ENCODE measurements at regions not wholly inside any gene's neighbourhood (a gene's known extent, or its start where the extent isn't known, plus 50 kb on each side); places are given as distances from the start of the nearest gene placed in this dataset.
"Not testable (repeated sequence)": the region's sequence is repeated elsewhere in the genome, so short reads cannot be mapped to it uniquely, and the experiment has no call there.

GRCh38 chr7:54278847-54279246 is 263.3 kb upstream of the VSTM2A start:
- DNase-seq: no peak

- DNase-seq: no peak
Measured at GRCh38 chr7:54292171-54292925, 249.8 kb upstream of the VSTM2A start.

DNA sequence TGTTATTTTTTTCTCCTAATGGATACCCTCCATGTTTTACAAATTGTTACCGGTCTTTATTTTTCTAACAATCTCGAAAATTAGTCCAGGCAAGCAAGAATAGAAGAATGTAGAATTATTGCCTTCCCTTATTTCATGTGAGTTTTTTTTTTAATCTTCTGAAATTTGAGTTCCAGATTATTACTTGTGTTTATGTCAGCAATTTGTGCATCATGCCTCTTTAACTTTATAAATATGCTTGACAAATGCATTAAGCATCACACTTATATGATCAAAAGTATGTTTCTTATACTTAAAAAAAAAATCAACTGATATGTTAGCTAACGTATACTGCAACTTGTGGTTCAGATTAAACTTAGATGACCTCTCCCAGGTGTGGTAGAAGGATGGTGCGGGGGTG is 242.7 kb upstream of the VSTM2A start:
- DNase-seq: no peak

- not testable (repeated sequence) for DNase-seq
Measured at GRCh38 chr7:54315955-54316354, 226.2 kb upstream of the VSTM2A start.

DNA sequence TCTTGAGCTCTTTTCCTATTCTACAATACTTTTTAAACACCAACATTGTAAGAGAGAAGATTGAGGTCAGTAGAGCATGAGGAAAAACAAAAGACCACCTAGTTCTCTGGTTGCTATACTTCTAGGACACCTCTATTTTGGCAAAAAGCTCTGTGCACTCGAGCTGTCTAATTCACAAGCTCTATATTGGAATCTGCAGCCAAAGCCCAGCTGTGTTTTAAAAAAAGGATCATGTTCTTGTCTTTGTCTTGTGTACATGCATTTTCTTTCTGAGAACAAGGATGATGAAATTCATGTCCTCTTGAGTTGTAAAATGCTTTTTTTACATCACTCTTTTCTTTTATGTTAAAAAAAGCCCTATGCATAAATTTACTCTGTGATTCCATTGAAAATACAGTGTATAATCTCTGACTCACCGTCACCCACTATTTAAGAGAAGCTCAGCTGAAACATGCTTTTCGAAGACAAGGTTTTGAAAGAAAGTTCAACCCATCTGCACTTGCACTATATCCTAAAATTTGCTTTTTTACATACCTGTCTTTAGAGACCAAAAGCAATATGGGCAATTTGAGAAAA is 215.5 kb upstream of the VSTM2A start:
- DNase-seq: no peak

DNA sequence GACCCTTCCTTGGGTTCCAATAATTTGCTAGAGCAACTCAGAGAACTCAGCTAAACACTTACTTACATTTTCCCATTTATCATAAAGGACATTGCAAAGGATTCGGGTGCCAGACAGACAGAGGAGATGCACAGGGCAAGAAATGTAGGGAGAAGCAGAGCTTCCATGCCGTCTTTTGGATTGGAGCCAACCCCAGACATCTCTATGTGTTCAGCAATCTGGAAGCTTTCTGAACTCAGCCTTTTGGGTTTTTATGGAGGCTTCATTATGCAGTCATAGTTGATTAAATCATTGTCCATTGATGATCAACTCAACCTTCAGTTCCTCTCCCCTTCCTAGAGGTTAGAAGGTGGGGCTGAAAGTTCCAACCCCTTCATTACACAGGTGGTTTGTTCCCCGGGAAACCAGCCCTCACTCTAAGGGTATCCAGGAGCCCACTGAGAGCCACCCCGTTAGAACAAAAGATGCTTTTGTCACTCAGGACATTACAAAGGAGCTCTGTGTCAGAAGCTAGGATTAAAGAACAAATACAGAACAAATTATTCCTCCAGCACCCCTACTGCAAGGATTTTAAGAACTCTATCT is 211.9 kb upstream of the VSTM2A start:
- no peak for DNase-seq

GRCh38 chr7:54331311-54331710 is 210.9 kb upstream of the VSTM2A start:
- no peak for DNase-seq

GRCh38 chr7:54332301-54332700 is 209.9 kb upstream of the VSTM2A start:
- DNase-seq: no peak

DNA sequence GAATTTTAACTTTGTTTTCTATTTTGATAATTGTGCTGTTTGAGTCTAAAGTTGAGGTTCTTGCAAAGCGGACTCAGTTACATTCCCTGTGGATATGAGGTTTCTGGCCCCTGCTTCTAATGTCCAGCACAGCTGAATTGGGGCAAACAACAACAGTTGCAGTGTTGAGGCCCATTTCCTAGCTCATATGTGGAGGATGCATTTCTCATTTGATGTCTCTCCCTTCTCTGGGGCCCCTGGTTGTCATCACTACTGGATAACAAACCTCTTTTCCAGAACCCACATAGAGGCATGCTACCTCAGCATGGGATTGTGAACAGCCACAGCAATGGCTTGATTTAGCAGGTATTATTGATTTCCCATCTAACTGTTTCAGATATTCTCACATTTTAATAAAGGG is 208.2 kb upstream of the VSTM2A start:
- DNase-seq: no peak

DNA sequence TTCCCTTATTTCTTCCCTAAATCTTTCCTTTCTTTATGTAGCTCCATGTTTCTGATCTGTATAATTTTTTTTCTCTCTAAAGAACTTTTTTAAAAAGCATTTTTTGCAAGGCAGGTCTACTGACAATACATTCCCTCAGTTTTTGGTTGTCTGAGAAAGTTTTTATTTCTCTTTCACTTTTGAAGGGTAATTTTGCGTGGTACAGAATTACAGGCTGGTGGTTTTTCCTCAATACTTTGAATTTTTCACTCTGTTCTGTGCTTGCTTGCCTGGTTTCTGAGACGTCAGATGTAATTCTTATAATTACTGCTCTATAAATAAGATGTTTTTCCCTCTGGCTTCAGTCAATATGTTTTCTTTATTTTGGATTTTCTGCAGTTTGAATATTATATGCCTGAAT is 205.4 kb upstream of the VSTM2A start:
- no peak for DNase-seq

DNA sequence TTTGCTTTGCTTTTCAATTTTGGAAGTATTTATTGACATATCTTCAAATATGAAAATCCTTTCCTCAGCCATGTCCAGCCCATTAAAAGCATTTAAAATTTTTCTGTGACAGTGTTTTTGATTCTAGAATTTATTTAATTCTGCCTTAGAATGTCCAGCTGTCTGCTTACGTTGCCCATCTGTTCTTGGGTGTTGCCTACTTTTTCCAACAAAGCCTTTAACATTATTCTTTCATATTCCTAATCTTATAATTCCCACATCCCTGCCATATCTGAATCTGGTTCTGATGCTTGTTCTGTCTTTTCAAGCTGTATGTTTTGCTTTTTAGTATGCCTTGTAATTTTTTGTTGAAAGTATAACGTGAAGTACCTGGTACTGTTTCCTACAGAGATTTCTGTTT is 204.7 kb upstream of the VSTM2A start:
- DNase-seq: no peak

GRCh38 chr7:54338319-54338718 is 203.9 kb upstream of the VSTM2A start:
- no peak for DNase-seq

GRCh38 chr7:54339073-54339472 is 203.1 kb upstream of the VSTM2A start:
- no peak for DNase-seq

DNA sequence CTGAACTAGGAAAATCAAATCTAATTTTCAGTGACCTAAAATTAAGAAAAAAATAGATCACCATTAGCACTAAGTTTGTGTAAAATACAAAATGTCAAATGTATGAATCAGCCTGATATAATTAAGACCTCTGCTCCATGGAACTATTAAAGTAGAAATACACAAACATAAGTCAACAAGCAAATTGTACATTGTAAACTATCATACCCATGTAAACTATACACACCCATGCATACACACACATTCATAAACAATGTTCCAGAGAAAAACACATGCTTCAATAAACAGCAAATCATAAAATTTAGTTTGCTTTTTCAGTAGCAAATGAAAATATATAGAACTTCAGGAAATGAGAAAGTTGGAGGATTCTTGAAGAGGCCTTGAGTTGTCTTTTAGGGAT is 199.7 kb upstream of the VSTM2A start:
- no peak for DNase-seq

DNA sequence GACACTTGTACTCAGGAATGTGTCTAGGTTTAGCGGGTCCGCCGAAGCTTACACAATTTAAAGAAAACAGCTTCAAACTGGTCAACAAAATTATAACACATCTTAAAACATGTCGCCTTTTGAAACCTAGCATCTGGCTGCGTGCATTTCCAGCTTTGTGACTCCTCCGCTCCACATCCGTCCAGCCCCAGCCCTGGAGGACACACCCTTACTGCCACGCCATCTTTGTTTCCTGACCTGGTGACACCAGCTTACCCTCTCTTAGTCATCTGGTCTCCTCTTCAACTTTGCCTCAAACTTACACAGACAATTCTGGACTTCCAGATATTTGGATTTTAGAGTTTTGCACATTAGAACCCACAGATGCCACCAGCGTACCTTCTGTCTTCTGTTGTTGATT is 198.7 kb upstream of the VSTM2A start:
- no peak for DNase-seq

GRCh38 chr7:54345746-54346145 is 196.4 kb upstream of the VSTM2A start:
- DNase-seq: no peak

DNA sequence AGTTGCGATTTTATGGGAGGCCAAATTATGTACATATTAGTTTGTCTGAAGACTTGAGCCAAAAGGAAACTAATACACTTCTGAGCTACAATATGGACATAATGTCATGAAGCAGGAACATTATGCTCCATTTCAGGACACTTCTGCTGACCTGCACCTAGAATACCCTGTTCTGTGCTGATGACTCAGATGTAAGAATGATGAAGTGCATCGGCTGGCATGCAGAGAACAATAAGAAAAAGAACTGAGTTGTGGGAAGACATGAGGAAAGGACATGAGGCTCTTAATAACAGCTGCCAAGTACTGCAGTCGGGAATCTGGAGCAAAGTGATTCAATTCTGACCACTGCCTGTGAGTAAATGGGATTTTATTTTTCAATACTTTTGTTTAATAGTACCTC is 192.9 kb upstream of the VSTM2A start:
- DNase-seq: no peak

DNA sequence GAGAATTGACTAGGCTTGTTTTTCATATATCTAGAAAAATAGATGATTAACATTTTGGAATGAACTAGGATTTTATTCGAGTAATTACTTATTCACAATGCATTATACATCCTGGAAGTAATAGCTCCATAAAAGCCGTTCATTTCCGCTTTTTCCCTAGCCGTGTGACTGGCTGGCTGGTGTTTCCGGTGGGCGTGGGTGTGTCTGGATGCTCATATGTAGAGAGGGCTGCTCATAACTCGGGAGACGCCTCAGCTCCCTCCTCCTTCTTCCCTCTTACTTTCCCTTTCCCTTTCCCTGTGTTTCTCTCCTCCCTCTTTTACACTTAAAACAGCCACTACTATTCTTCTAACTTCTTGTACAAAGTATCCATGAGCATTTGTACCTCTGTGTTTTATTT is 187.7 kb upstream of the VSTM2A start:
- DNase-seq: no peak

- no peak for DNase-seq
Measured at GRCh38 chr7:54355842-54356241, 186.3 kb upstream of the VSTM2A start.

- DNase-seq: no peak
Measured at GRCh38 chr7:54360075-54360840, 181.9 kb upstream of the VSTM2A start.

- no peak for DNase-seq
Measured at GRCh38 chr7:54390565-54390964, 151.6 kb upstream of the VSTM2A start.

DNA sequence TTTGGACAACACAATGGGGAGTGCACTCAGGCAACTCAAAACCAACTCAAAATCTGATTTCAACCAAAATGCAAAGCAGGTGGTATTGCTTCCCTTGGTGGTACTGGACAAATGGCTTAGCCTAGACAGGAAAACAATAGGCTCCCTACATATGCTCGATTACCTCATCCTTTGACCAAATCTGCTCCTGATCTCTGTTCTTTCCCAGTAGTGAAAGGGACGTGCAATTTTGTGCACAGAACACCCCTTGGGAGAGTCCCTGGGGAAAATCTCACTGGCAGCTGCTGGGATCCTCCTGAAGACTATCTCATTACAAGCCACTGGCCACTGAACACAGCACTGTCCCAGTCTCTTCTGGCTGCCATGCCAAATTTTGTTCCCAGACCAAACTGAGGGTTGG is 149.2 kb upstream of the VSTM2A start:
- no peak for DNase-seq

DNA sequence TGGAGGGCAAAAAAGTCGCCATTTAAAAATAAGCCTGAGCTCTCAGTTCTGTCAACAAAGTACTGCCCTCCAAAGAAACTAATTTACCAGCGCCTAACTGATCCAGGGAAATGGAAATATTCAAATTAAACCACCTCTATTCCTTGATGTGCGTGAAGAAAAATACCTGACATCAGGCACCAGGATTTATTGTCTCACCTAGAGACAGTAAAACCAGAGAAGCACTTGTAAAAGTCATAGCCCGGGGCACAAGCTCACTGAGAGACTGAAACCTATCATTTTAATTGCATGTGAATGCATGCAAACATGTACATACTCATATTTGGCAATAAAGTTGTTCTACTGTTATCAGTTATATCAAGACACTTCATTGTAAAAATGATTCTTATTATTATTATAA is 147.3 kb upstream of the VSTM2A start:
- peak in 1 of 5 donors; percentile 9 for DNase-seq
